ENCODE measurements at regions not wholly inside any gene's neighbourhood (a gene's known extent, or its start where the extent isn't known, plus 50 kb on each side); places are given as distances from the start of the nearest gene placed in this dataset.

DNA sequence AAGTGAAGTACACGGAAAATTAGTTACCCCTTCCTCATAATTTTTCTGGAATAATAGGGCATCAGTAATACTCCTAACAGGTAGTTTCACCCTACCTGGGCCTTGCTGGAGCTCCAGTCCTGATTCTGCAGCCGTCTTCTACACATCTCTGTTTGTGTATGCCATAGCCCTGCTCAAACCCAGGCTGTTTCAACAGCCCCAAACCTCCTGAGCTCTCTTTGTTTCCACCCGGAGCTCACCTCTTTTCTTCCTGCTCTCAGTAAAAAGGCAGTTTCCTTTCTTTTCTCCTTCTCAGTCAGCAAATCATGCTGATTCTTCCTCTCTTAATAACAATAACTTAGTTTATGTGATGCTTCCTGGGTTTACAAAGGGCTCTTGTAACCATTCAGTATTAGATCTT, 355.1 kb upstream of the RUNX1 start:
- intact Hi-C loops (cut with DNase I) = loop anchor here in 1 of 2 donors (5.0 to 10.0 kb wide), 3 partner anchors 349 to 657 kb away; no protein-coding TSS in a partner anchor
- Histone ChIP-seq H3K4me1 (replicated peaks in 1 of 2) (no peaks in the 10 kb centered on the region), H3K4me3 (no peak overlapping the region), H3K36me3 (replicated peaks in 1 of 2) (no peaks in the 10 kb centered on the region), H3K27ac (no peak overlapping the region), H3K9me3 (replicated peaks in 1 of 3) (no peaks in the 10 kb centered on the region), H3K27me3 (peaks cover 4% of the 10 kb centered on the region)
- TF ChIP-seq POLR2A (IDR thresholded peaks at IDR 0.05) = no peak
- DNase-seq = no peak
- 65 to 80% (median 74%) methylated on average over 3 of the region's 3 CpGs for WGBS, 4 donors

- intact Hi-C loops (cut with DNase I) = loop anchor here in 1 of 2 donors (5.0 to 10.0 kb wide), 3 partner anchors 347 to 655 kb away; no protein-coding TSS in a partner anchor
- no peaks in the 10 kb centered on the region for H3K36me3 ChIP-seq (replicated peaks in 1 of 2)
- no peaks in the 10 kb centered on the region for H3K9me3 ChIP-seq (replicated peaks in 1 of 3)
- H3K27ac ChIP-seq = no peak overlapping the region
- TF ChIP-seq POLR2A (IDR thresholded peaks at IDR 0.05) (no peak), CTCF (IDR thresholded peaks at IDR 0.05) (no peak)
- DNase-seq = no peak
- no peaks in the 10 kb centered on the region for H3K4me1 ChIP-seq (replicated peaks in 1 of 2)
- 59 to 73% (median 66%) methylated on average over 1 of the region's 1 CpG for WGBS, 4 donors
- no peak overlapping the region for H3K4me3 ChIP-seq
- H3K27me3 ChIP-seq = peaks cover 4% of the 10 kb centered on the region
Observed at GRCh38 chr21:35402061-35402460, 353.0 kb upstream of the RUNX1 start.

GRCh38 chr21:35401476-35401875, 352.4 kb upstream of the RUNX1 start:
- Histone ChIP-seq H3K4me1 (replicated peaks in 1 of 2) (no peaks in the 10 kb centered on the region), H3K36me3 (replicated peaks in 1 of 2) (no peaks in the 10 kb centered on the region), H3K27me3 (peaks cover 4% of the 10 kb centered on the region), H3K4me3 (no peak overlapping the region), H3K27ac (no peak overlapping the region), H3K9me3 (replicated peaks in 1 of 3) (no peaks in the 10 kb centered on the region)
- 61 to 75% (median 65%) methylated on average over 4 of the region's 4 CpGs for WGBS, 4 donors
- DNase-seq = no peak
- TF ChIP-seq CTCF (IDR thresholded peaks at IDR 0.05) (no peak), POLR2A (IDR thresholded peaks at IDR 0.05) (no peak)
- intact Hi-C loops (cut with DNase I) = loop anchor here in 1 of 2 donors (5.0 to 10.0 kb wide), 3 partner anchors 347 to 654 kb away; no protein-coding TSS in a partner anchor

- Histone ChIP-seq H3K27ac (no peak overlapping the region), H3K4me3 (no peak overlapping the region), H3K4me1 (replicated peaks in 1 of 2) (no peaks in the 10 kb centered on the region), H3K36me3 (replicated peaks in 1 of 2) (no peaks in the 10 kb centered on the region), H3K27me3 (peaks cover 4% of the 10 kb centered on the region), H3K9me3 (replicated peaks in 1 of 3) (no peaks in the 10 kb centered on the region)
- TF ChIP-seq CTCF (IDR thresholded peaks at IDR 0.05) (peak; percentile 16 to 63 (median 58)), POLR2A (IDR thresholded peaks at IDR 0.05) (no peak)
- intact Hi-C loops (cut with DNase I) = loop anchor here in 1 of 2 donors (5.0 to 10.0 kb wide), 3 partner anchors 346 to 653 kb away; no protein-coding TSS in a partner anchor
- WGBS, 4 donors = 35 to 40% (median 38%) methylated on average over 8 of the region's 8 CpGs
- DNase-seq = peak in 5 of 7 donors; percentile 16 to 29 (median 23)
Observed at GRCh38 chr21:35400233-35400939, 351.3 kb upstream of the RUNX1 start.

Data from adrenal gland (tissue), 9 donors.